SU-DHL-6 (cell line): ENCODE measurements at regions not wholly inside any gene's neighbourhood (a gene's known extent, or its start where the extent isn't known, plus 50 kb on each side); places are given as distances from the start of the nearest gene placed in this dataset.

Experiments
- EZH2phosphoT487 ChIP-seq: fragments of 200-600 bp; sonication (generic), shearing (Covaris generic); conservative IDR thresholded peaks from 2 replicates; pipeline ENCODE4 v1.6.1; 2018; ENCODE audit warnings: mild to moderate bottlenecking, antibody characterized with exemption, low read length, moderate library complexity, mixed read lengths
- TF ChIP-seq, protein P1 (sequence below): fragments of 200-600 bp; sonication (generic); IDR thresholded peaks from one replicate; pipeline ENCODE4 v1.5.1; 2017; ENCODE audit warnings: antibody characterized with exemption, mild to moderate bottlenecking, low read length, moderate library complexity; ENCODE audit not compliant: insufficient read depth, poor library complexity, severe bottlenecking

GRCh38 chr16:35182943-35183550 lies 1723.6 kb downstream of the TP53TG3F start:
- TF ChIP-seq, protein P1, sequence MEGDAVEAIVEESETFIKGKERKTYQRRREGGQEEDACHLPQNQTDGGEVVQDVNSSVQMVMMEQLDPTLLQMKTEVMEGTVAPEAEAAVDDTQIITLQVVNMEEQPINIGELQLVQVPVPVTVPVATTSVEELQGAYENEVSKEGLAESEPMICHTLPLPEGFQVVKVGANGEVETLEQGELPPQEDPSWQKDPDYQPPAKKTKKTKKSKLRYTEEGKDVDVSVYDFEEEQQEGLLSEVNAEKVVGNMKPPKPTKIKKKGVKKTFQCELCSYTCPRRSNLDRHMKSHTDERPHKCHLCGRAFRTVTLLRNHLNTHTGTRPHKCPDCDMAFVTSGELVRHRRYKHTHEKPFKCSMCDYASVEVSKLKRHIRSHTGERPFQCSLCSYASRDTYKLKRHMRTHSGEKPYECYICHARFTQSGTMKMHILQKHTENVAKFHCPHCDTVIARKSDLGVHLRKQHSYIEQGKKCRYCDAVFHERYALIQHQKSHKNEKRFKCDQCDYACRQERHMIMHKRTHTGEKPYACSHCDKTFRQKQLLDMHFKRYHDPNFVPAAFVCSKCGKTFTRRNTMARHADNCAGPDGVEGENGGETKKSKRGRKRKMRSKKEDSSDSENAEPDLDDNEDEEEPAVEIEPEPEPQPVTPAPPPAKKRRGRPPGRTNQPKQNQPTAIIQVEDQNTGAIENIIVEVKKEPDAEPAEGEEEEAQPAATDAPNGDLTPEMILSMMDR, result no peak
- TF ChIP-seq EZH2phosphoT487, result no peak
